ENCODE measurements at regions not wholly inside any gene's neighbourhood (a gene's known extent, or its start where the extent isn't known, plus 50 kb on each side); places are given as distances from the start of the nearest gene placed in this dataset.

DNA sequence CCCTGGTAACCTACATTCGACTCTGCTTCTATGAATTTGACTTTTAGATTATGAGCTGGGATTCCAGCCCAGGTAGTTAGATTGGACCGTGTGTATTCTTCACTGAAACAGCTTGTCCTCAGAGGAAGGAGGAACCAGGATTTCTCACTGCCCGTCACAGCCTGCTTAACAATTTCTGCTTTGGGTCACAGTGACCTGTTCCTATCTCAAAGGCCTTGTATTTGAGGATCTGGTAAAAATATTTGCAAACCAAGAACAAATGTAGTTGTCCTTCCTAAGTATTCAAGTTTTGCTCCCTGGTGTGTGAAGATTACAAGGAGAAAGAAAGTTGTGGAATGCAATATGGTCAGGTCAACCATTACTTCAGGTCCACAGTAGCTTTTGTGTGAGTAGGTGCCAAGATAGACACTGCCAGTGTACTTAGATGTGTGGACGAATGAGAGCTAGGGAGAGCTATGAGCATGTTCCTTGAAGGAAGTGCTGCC lies 55.1 kb downstream of the KIF4B start:
- FAIRE-seq (no peak), DNase-seq (ENCODE audit: low spot score) (no peak)

DNA sequence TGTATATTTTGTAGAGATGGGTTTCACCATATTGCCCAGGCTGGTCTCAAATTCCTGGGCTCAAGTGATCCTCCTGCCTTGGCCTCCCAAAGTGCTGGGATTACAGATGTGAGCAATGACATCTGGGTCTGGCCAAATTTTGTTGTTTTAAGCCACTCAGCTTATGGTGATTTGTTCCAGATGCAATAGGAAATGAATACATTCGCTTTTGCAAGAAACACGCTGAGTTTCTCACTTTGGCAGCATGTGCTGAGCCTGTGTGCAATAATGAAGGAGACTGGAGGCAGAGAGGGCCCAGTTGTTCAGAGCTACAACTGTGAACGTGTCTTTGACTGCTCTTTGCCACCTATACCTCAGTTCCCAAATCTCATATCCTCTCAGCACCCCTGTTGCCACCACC lies 56.4 kb downstream of the KIF4B start:
- FAIRE-seq (no peak), DNase-seq (ENCODE audit: low spot score) (no peak)

DNA sequence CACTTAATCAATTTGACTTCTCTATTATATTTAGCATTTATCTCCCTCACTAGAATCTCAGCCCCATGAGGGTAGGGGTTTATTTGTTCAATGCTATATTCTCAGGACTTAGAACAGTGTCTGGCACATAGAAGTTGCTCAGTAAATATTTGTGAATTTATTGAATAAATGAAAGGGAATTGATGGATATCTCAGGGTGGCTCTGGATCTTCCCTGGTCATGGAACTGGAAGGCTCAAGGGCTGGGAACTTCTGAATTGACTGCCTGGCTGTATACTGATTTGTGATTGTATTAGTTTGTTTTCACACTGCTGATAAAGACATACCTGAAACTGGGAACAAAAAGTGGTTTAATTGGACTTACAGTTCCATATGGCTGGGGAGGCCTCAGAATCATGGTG lies 57.2 kb downstream of the KIF4B start:
- no peak for FAIRE-seq

GRCh38 chr5:155076379-155076778 lies 62.8 kb downstream of the KIF4B start:
- no peak for FAIRE-seq
- no peak for DNase-seq (ENCODE audit: low spot score)

More for the DNA sequence above, 57.2 kb downstream of the KIF4B start:
- DNase-seq (ENCODE audit: low spot score): no peak

DNA sequence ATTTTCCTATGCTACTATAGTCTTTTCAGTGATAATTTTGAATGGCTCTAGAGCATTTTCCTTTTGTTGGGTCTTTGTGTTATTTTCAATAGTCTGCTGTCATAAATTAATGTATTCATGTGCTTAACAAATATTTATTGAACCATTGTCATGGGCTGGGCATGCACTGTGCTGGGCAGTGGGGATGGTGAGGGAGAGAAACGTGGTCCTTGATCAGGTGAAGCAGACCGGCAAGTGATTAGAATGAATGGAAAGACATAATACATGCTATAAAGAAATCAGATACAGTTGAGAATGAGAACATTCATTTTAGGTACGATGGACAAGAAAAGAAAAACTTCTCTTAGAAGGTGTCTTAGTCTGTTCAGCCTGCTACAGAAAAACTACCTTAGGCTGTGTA lies 66.1 kb downstream of the KIF4B start:
- DNase-seq (ENCODE audit: low spot score) (no peak), FAIRE-seq (no peak)

GRCh38 chr5:155080721-155081120 lies 67.2 kb downstream of the KIF4B start:
- FAIRE-seq (no peak), DNase-seq (ENCODE audit: low spot score) (no peak)

DNA sequence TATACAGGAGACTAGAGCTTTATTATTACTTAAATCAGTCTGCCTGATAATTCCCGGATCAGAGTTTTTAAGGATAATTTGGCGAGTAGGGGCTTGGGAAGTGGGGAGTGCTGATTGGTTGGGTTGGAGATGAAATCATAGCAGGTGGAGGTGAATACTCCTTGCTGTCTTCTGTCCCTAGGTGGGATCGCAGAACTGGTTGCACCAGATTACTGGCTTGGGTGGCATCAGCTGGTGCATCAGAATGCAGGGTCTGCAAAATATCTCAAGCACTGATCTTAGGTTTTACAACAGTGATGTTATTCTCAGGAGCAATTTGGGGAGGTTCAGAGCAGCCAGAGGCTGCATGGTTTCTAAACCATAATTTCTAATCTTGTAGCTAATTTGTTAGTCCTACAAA lies 68.1 kb downstream of the KIF4B start:
- FAIRE-seq (no peak), DNase-seq (ENCODE audit: low spot score) (no peak)

DNA sequence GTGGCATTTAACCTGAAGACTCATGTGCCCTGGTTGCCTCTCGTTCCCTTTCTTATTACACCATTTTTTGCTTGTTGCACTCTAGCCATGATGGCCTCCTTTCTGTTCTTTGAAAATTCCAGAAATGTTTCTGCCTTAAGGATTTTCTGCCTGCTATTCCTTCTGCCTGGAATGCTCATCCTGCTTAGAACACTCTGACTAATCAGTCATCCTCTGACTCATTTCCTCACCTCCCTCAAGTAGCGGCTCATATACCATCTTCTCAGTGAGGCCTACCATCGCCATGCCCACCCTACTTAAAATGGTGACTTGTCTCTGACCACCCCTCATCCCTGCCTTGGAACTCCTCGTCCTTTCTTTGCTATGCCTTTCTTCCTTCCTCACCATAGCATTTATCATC lies 68.8 kb downstream of the KIF4B start:
- FAIRE-seq (peak; percentile 74), DNase-seq (ENCODE audit: low spot score) (peak; percentile 78)

- no peak for FAIRE-seq
- DNase-seq (ENCODE audit: low spot score): no peak
These were observed 71.9 kb downstream of the KIF4B start for GRCh38 chr5:155085282-155085989.

GRCh38 chr5:155087036-155087435 lies 73.5 kb downstream of the KIF4B start:
- DNase-seq (ENCODE audit: low spot score) (no peak), FAIRE-seq (no peak)

- DNase-seq (ENCODE audit: low spot score) (no peak), FAIRE-seq (no peak)
These were observed 75.3 kb downstream of the KIF4B start for GRCh38 chr5:155088811-155089210.

GRCh38 chr5:155089643-155090042 lies 76.1 kb downstream of the KIF4B start:
- no peak for DNase-seq (ENCODE audit: low spot score)
- no peak for FAIRE-seq

- DNase-seq (ENCODE audit: low spot score): no peak
- FAIRE-seq: no peak
These were observed 77.6 kb downstream of the KIF4B start for GRCh38 chr5:155091063-155091648.

GRCh38 chr5:155091768-155092717 lies 78.5 kb downstream of the KIF4B start:
- FAIRE-seq (no peak), DNase-seq (ENCODE audit: low spot score) (no peak)

DNA sequence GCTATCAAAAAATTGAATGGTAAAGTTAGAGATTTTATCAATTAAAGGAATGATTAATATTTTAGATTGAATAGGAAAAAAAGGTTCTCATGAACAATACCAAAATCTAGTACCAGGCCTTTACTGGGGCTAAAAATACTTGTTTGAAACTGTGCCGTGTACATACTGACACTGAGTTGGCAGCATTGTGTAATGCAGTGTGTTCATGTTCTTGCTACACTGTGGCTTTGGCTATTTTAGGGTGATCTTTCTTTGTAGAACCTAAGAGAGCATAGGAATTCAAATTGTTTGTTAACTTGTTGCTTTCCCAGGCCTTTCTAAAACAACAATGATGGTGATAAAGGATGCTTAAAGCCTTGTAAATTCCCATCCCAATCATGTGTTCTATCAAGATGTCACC lies 80.9 kb downstream of the KIF4B start:
- no peak for FAIRE-seq
- DNase-seq (ENCODE audit: low spot score): no peak

DNA sequence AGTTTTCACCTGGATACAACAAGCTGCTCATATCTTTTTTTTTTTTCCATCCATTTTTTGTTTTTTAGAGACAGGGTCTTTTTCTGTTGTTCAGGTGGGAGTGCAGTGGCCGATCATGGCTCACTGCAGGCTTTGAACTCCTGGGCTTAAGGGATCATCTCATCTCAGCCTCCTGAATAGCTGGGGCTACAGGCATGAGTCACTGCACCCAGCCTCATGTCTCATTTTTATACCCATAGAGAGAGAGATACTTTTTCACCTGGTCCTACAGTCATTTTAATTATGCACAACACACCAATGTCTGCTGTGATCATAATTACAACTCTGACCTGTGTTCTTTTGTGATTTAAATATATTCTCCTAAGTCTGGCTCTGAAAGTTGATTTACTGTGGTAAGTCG lies 84.4 kb downstream of the KIF4B start:
- DNase-seq (ENCODE audit: low spot score) (no peak), FAIRE-seq (no peak)

DNA sequence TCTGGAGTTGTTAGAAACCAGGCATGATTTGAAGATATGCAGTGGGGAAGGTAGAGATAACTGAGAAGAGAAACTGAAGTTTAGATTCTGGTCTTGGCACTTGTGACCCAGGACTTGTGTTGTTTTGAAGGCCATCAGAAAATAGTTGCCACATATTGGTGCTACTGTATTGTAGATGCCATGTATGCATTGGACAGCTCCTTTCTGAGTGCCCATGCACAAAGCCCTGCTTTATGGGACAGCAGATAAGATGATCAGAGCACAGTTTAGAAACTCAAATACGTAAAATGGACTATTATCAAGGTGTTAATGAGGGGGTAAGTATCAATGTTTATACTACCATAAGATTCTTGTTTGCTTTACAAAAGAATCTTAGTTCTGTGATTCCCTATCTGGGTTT lies 84.9 kb downstream of the KIF4B start:
- DNase-seq (ENCODE audit: low spot score) (no peak), FAIRE-seq (no peak)

- DNase-seq (ENCODE audit: low spot score) (no peak), FAIRE-seq (no peak)
These were observed 88.1 kb downstream of the KIF4B start for GRCh38 chr5:155101697-155102096.

DNA sequence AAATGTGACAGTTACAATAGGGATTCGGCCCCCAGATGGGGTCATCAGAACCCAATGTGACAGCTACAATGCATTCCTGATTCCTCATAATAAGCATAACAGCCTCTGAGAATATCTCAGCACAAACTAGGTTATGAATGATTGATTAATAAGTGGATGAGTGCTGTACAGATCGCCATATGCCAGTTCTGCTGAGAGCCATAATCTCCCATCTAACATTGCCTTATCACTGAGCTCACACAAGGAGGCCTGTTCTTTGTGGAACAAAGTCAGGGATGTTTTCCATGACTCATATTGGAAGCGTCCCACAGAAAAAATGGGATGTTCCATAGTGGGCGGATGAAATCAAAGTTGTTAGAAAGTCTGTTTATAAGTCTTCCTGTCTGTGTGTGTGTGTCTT lies 89.6 kb downstream of the KIF4B start:
- FAIRE-seq: no peak
- DNase-seq (ENCODE audit: low spot score): no peak

GRCh38 chr5:155104441-155104840 lies 90.9 kb downstream of the KIF4B start:
- FAIRE-seq: no peak
- no peak for DNase-seq (ENCODE audit: low spot score)

DNA sequence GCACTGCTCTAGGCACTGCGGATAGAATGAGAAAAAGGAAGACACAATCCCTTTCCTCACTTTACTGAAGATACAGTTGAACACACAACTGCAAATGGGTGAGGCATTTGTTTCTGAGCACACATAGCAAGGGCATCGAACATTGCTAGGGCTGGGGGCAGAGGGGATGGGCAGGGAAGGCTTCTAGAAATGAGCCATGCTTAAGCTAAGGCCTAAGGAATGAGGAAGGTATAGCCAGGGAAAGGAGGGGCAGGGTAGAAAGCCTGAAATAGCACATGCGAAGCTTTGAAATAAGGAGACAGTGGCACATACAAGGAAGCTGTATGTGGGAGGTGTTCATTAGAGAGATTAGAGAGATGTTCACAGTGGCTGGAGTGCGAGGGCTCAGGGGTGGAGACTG lies 92.7 kb downstream of the KIF4B start:
- FAIRE-seq (no peak), DNase-seq (ENCODE audit: low spot score) (no peak)

DNA sequence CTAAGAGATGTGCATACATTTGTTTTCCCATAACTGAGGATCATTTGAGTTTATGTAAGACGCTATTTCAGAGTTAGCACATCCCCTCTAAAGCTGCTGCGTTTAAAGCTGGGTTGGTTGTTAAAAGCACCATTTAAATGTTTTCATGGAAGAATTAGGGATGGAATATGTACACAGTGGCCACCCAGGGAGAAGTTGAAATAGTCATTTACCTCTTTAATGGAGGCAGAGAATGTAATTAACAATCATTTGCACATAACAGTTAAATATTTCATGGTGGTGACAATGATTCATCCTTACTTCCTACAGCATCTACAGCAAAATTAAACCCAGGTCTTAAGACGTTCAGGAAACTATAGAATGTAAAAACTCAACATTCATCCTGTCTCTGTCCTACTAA lies 100.3 kb downstream of the KIF4B start:
- DNase-seq (ENCODE audit: low spot score) (no peak), FAIRE-seq (no peak)
